Prostate gland (tissue), 2 donors: ENCODE measurements at regions not wholly inside any gene's neighbourhood (a gene's known extent, or its start where the extent isn't known, plus 50 kb on each side); places are given as distances from the start of the nearest gene placed in this dataset.

Source experiments
- CTCF ChIP-seq, 4 experiments: fragments of 200-600 bp in 2 of 4; fragments of 450-650 bp in 2 of 4; sonication (generic) in 2 of 4; IDR thresholded peaks; 1 replicate in 3 of 4; 2 replicates in 1 of 4; pipeline ENCODE4 v1.5.1; 2016 to 2019; ENCODE audit warnings: antibody characterized with exemption in 4 of 4, mild to moderate bottlenecking in 2 of 4, moderate library complexity in 2 of 4
- POLR2AphosphoS5 ChIP-seq: sonication (generic); formaldehyde crosslinking; IDR thresholded peaks from one replicate; pipeline ENCODE4 v1.6.1; 2017; ENCODE audit warnings: antibody characterized with exemption

GRCh38 chr4:164021947-164022346 is 527.5 kb downstream of the TMA16 start:
- TF ChIP-seq POLR2AphosphoS5: no peak
- TF ChIP-seq CTCF (IDR thresholded peaks at IDR 0.05): no peak
